Ovary (tissue), 3 donors: ENCODE measurements at regions not wholly inside any gene's neighbourhood (a gene's known extent, or its start where the extent isn't known, plus 50 kb on each side); places are given as distances from the start of the nearest gene placed in this dataset.

Experiments used
- POLR2A ChIP-seq: fragments of 450-650 bp; IDR thresholded peaks from one replicate; pipeline ENCODE4 v1.6.1; 2017; ENCODE audit warnings: antibody characterized with exemption, mild to moderate bottlenecking, moderate library complexity
- TF ChIP-seq, protein P1 (sequence below), 3 donors: fragments of 450-650 bp in 2 of 3; fragments of 200-600 bp in 1 of 3; IDR thresholded peaks; one replicate each; pipeline versions ENCODE4 v1.5.1 to v1.8.0; 2016 to 2022; ENCODE audit warnings: antibody characterized with exemption in 3 of 3, mild to moderate bottlenecking in 1 of 3
- donor health status: DM: no; HTN: no; CAD: no.

DNA sequence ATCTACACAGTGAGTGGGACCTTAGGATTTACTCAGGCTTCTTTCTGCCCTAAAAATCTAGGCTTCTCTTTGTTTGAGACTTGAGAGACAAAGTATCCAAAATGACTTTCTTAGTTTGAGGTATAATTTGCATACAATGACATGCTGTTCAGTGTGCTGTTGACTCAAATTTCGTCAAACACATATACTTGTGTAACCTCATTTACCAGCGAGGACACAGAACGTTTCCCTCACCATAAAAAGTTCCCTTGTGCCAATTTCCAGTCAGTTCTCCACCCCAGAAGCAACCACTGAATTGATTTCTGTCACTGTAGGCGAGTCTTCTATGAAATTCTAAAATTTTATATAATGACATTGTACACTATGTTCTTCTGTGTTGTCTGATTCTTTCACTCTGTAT is 68.0 kb upstream of the MAF start:
- TF ChIP-seq, protein P1, sequence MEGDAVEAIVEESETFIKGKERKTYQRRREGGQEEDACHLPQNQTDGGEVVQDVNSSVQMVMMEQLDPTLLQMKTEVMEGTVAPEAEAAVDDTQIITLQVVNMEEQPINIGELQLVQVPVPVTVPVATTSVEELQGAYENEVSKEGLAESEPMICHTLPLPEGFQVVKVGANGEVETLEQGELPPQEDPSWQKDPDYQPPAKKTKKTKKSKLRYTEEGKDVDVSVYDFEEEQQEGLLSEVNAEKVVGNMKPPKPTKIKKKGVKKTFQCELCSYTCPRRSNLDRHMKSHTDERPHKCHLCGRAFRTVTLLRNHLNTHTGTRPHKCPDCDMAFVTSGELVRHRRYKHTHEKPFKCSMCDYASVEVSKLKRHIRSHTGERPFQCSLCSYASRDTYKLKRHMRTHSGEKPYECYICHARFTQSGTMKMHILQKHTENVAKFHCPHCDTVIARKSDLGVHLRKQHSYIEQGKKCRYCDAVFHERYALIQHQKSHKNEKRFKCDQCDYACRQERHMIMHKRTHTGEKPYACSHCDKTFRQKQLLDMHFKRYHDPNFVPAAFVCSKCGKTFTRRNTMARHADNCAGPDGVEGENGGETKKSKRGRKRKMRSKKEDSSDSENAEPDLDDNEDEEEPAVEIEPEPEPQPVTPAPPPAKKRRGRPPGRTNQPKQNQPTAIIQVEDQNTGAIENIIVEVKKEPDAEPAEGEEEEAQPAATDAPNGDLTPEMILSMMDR (IDR thresholded peaks at IDR 0.05), result no peak
- no peak for TF ChIP-seq POLR2A
